K562 (cell line): ENCODE measurements at regions not wholly inside any gene's neighbourhood (a gene's known extent, or its start where the extent isn't known, plus 50 kb on each side); places are given as distances from the start of the nearest gene placed in this dataset.

Source experiments
- GTF2A2 ChIP-seq: IDR thresholded peaks from 2 replicates; pipeline ENCODE4 v1.6.1; 2016; ENCODE audit warnings: mild to moderate bottlenecking, missing genetic modification characterization, missing compliant biosample characterization
- MYC ChIP-seq, 2 experiments: fragments of 250-450 bp in 1 of 2; sonication (Bioruptor Pico) in 1 of 2; IDR thresholded peaks; 2 replicates each; pipeline versions ENCODE4 v1.5.1 to v1.6.1; 2012 to 2021; ENCODE audit warnings: low read depth in 2 of 2, borderline replicate concordance in 1 of 2, improper control_type of control experiment in 1 of 2, low read length in 1 of 2, mild to moderate bottlenecking in 1 of 2, moderate library complexity in 1 of 2
- PPARD ChIP-seq: fragments of 250-450 bp; sonication (Bioruptor Pico); IDR thresholded peaks from 2 replicates; pipeline ENCODE4 v1.8.0; 2022; ENCODE audit warnings: inconsistent platforms, mild to moderate bottlenecking, moderate library complexity
- RAD51 ChIP-seq: fragments of 450-650 bp; IDR thresholded peaks from 2 replicates; pipeline ENCODE4 v1.7.1; 2016; ENCODE audit warnings: low read depth, mild to moderate bottlenecking, borderline replicate concordance
- RFX1 ChIP-seq: fragments of 450-650 bp; IDR thresholded peaks from 2 replicates; pipeline ENCODE4 v1.6.1; 2016; ENCODE audit warnings: mild to moderate bottlenecking, moderate library complexity
- TF ChIP-seq, protein P1 (sequence below): IDR thresholded peaks from 2 replicates; pipeline ENCODE4 v1.6.1; 2016; ENCODE audit warnings: missing genetic modification characterization, missing compliant biosample characterization
- TF ChIP-seq, protein P2 (sequence below), 3 experiments: IDR thresholded peaks in 2 of 3; conservative IDR thresholded peaks in 1 of 3; 2 replicates each; pipeline ENCODE4 v1.5.1; 2011 to 2012; ENCODE audit warnings: low read length in 3 of 3, mild to moderate bottlenecking in 3 of 3, control low read depth in 2 of 3, improper control_type of control experiment in 1 of 3, inconsistent platforms in 1 of 3, low read depth in 1 of 3, mixed read lengths in 1 of 3, moderate library complexity in 1 of 3; ENCODE audit not compliant: insufficient read depth in 2 of 3
- TF ChIP-seq, protein P3 (sequence below): fragments of 450-650 bp; IDR thresholded peaks from 2 replicates; pipeline ENCODE4 v1.6.1; 2016; ENCODE audit warnings: antibody characterized with exemption

DNA sequence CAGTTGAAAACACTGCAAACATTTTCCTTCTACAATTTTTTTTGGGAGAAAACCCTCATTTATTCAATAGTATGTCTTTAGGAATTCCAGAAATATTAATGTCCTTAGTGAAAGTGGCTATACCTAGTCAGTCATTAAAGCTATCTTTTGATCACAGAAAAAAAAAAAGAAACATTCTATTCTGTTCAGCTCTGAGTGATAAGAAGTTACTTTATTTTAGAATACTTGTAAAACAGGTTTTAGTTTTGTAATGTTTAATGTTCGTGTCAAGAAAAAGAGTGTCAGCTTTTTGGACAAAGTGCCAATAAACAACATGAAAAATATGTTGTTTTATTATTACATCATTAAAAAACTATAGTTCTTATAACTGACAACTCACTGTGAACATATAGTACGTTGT, 240.4 kb downstream of the OGFRL1 start:
- TF ChIP-seq, protein P1, sequence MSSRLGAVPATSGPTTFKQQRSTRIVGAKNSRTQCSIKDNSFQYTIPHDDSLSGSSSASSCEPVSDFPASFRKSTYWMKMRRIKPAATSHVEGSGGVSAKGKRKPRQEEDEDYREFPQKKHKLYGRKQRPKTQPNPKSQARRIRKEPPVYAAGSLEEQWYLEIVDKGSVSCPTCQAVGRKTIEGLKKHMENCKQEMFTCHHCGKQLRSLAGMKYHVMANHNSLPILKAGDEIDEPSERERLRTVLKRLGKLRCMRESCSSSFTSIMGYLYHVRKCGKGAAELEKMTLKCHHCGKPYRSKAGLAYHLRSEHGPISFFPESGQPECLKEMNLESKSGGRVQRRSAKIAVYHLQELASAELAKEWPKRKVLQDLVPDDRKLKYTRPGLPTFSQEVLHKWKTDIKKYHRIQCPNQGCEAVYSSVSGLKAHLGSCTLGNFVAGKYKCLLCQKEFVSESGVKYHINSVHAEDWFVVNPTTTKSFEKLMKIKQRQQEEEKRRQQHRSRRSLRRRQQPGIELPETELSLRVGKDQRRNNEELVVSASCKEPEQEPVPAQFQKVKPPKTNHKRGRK (tag) = no peak
- TF ChIP-seq, protein P2, sequence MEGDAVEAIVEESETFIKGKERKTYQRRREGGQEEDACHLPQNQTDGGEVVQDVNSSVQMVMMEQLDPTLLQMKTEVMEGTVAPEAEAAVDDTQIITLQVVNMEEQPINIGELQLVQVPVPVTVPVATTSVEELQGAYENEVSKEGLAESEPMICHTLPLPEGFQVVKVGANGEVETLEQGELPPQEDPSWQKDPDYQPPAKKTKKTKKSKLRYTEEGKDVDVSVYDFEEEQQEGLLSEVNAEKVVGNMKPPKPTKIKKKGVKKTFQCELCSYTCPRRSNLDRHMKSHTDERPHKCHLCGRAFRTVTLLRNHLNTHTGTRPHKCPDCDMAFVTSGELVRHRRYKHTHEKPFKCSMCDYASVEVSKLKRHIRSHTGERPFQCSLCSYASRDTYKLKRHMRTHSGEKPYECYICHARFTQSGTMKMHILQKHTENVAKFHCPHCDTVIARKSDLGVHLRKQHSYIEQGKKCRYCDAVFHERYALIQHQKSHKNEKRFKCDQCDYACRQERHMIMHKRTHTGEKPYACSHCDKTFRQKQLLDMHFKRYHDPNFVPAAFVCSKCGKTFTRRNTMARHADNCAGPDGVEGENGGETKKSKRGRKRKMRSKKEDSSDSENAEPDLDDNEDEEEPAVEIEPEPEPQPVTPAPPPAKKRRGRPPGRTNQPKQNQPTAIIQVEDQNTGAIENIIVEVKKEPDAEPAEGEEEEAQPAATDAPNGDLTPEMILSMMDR (IDR thresholded peaks at IDR 0.05 in 2 of 3, conservative IDR thresholded peaks at IDR 0.05 in 1 of 3; ENCODE audit: insufficient read depth in 2 of 3, low read depth in 1 of 3, low read length in 3 of 3) = no peak
- TF ChIP-seq RFX1 = no peak
- no peak for TF ChIP-seq PPARD (CRISPR knock-in tag)
- TF ChIP-seq, protein P3, sequence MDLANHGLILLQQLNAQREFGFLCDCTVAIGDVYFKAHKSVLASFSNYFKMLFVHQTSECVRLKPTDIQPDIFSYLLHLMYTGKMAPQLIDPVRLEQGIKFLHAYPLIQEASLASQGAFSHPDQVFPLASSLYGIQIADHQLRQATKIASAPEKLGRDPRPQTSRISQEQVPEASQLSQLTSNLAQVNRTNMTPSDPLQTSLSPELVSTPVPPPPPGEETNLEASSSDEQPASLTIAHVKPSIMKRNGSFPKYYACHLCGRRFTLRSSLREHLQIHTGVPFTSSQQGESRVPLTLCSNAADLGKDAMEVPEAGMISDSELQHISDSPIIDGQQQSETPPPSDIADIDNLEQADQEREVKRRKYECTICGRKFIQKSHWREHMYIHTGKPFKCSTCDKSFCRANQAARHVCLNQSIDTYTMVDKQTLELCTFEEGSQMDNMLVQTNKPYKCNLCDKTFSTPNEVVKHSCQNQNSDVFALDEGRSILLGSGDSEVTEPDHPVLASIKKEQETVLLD = no peak
- TF ChIP-seq GTF2A2 (tag) = no peak
- no peak for TF ChIP-seq MYC (IDR thresholded peaks at IDR 0.05; ENCODE audit: low read depth, low read length)
- no peak for TF ChIP-seq MYC (CRISPR knock-in tag; IDR thresholded peaks at IDR 0.05; ENCODE audit: borderline replicate concordance, low read depth)
- no peak for TF ChIP-seq RAD51
